HG03280 (cell line): ENCODE measurements at regions not wholly inside any gene's neighbourhood (a gene's known extent, or its start where the extent isn't known, plus 50 kb on each side); places are given as distances from the start of the nearest gene placed in this dataset.
"Not testable (repeated sequence)": the region's sequence is repeated elsewhere in the genome, so short reads cannot be mapped to it uniquely, and the experiment has no call there.

Experiments
- ATAC-seq: cut with Tn5 transposase; IDR thresholded peaks from one replicate; pipeline ENCODE4 v1.9.1; 2021; ENCODE audit warnings: mild to moderate bottlenecking, moderate library complexity; ENCODE audit not compliant: unreplicated experiment

GRCh38 chr10:52539463-52539862 lies 225.4 kb downstream of the DKK1 start:
- no peak for ATAC-seq

- ATAC-seq: no peak
Observed at GRCh38 chr10:52540479-52540984, 226.5 kb downstream of the DKK1 start.

DNA sequence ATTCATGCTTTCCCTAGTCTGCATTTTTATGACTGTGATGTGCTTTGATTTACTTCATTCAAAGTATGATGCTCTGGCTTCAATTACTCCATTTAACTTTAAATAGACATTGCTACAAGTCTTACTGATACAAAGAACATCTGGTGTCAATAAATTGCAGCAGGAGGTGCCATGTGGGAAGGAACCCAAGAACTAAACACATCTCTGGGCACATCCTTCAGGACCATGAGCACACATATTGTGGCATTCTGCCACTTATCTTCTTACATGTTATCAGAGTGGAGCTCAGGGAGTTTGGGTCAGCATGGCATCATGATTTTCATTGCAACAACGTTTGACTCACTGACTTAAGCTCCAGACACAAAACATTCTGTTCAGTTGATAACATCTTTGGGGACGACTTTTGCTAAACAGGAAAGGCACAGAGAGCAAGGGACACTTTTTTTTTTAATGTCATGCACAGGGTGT lies 227.0 kb downstream of the DKK1 start:
- no peak for ATAC-seq

DNA sequence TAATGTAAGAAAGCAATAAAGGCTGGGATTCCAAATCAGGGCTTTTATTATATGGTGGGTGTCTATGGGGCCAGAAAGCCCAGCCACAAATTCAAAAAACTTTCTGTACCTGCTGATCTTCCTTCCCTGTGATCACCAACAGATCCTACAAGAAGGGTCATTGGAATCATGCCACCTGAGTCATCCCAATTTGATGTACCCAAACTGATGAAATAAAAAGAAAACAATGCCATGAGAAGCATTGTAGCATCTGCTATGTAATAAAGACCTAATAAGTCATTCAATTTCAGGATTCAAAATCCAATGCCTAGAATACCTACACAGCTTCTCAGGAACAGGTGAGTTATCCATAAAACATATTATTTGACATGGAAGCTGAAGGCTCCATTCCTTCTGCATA lies 228.8 kb downstream of the DKK1 start:
- ATAC-seq: no peak

DNA sequence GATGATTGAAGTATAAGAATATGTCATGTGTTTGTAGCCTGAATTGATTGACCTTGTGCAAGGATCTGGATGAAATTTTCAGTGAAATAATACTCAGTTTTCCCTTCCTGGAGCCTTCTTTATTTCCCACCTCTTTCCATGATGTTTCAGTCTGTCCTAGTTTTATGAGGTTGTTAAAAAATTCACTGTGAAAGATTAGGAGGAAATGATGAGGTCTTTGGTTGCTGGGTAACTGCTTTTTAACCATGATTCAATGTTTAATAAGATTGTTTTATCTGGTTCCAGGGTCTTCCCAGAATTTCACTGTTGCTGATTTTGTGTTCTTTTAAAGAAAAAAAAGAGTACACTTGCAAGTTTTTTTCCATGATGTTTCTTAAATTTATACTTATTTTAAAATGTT lies 221.5 kb downstream of the MBL2 start:
- no peak for ATAC-seq

DNA sequence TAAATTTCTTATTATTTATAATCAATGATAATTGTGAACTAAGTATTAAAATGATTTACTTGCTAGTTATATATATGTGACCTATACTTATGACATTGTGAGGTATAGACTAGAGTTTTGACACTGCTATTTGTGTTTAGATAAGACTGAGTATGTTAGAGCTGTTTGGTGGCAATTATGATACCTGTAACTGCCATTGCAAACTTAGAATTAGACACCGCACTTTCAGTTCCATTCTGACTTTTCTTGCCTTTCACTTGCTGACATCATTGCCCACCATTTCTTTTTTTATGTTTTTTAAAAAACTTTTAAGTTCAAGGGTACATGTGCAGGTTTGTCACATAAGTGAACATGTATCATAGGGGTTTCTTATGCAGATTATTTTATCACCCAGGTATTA lies 214.5 kb downstream of the MBL2 start:
- ATAC-seq: peak; percentile 88

DNA sequence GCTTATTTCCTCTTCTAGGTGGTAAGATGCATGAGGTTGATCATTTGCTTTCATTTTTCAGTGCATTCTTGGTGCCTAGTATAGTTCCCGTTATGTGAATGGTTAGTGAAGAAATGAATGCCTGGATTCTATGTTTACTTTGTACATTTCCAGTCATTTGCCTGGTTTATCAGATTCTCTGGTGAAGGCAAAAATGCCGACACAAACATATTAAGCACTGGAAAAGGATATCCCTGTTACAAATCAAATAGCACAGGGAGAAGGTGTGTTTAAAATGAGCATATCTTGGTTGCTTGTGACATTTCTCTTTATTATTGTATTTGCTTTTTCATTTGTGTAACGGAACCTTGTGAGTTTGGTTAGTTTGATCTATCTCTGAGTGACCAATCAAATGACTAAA lies 211.3 kb downstream of the MBL2 start:
- ATAC-seq: no peak

GRCh38 chr10:52563360-52563759 lies 209.2 kb downstream of the MBL2 start:
- ATAC-seq: no peak

DNA sequence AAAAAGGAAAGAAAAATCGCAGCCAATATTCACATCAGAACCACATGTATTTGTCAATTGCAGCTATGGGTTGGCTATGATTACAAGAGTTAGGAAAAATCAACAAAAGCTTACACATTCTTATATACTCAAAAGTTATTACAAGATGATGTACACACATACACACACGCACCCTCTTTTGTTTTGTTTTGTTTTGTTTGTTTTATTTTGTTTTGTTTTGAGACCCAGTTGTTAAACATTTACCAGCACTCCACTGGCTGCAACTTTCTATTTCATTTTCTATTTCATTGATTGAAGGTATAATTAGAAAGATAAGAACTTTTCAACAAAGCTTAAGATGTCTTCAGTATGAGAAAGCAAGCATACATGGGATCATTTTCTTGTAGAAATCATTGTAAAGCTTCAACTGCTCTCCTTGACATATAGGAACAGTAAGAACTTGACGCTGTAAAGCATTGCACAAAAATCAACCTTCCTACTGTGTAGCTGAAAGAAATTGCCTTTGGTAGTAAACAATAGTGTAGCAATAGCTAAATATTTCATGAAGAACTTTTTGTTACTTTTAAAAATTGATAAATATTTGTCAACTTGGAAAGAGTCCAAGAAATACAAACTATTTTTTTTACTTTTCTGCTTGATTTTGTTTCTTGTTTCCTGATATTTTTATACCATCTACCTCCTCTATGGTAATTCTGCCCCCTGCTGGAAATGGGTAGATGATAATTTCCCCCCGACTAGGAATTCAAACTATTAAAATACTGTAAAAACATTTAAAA lies 205.9 kb downstream of the MBL2 start:
- no peak for ATAC-seq

GRCh38 chr10:52567247-52567580 lies 205.4 kb downstream of the MBL2 start:
- ATAC-seq: no peak

DNA sequence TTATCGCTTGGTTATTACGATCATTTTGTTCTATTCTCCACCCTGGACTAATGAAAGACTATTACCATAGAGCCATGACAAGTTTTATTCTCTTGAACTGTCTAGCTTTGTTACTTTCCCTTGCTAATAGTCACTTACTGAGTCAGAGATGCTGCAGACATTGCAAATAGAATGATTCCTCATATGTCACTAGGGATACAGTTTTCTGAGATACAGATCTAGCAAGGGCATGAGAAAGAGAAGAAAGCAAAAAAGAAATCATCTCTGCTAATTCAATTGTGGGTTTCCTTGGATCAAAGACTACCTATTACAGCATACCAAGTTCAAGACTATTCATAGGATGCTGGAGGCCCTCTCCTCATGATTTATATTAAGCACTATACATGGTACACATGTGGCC lies 204.3 kb downstream of the MBL2 start:
- ATAC-seq: no peak

- no peak for ATAC-seq
Observed at GRCh38 chr10:52570490-52570889, 202.1 kb downstream of the MBL2 start.

DNA sequence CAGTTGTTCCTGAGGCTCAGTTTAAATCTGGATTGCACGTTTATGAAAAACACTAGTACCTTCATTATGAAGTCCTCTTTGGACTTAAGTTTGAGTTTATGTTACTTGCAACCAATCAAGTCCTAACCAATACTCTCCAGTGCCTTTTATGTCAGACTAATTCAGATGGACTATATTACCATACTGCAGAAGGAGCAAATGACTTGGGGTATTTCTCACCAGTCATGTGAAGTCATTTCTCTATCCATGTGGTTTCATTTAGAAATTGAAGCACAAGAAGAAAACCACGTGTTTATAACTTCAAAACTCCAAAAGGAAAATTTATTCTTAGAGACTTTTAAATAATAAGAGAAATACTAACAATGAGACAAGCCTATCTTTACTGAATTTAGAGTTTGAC lies 201.6 kb downstream of the MBL2 start:
- no peak for ATAC-seq

- ATAC-seq: no peak
Observed at GRCh38 chr10:52571516-52572182, 200.9 kb downstream of the MBL2 start.

- ATAC-seq: no peak
Observed at GRCh38 chr10:52573347-52573746, 199.2 kb downstream of the MBL2 start.

- no peak for ATAC-seq
Observed at GRCh38 chr10:52574697-52575096, 197.9 kb downstream of the MBL2 start.

DNA sequence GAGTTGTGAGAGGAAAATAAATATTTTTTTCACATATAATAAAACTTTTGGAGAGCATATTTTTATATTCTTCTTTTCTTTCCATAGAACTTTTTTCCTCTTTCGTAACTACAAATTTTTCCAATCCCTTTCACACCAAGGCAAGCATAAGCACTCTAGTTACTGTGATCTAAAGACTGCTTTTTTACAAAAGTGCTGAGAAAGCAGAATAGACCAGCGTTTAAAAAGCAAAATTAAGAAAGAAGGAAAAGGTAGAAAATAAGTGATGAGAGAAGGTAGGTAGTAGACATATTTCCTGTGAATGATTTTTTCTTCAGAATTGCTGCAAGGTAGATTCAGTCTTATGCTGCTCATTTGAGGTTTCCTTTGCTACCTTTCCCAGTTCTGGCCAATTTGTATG lies 195.5 kb downstream of the MBL2 start:
- ATAC-seq: no peak

- no peak for ATAC-seq
Observed at GRCh38 chr10:52578871-52579405, 193.6 kb downstream of the MBL2 start.

GRCh38 chr10:52581636-52582035 lies 190.9 kb downstream of the MBL2 start:
- ATAC-seq: not testable (repeated sequence)

GRCh38 chr10:52583336-52583735 lies 189.2 kb downstream of the MBL2 start:
- ATAC-seq: no peak

GRCh38 chr10:52586710-52587109 lies 185.9 kb downstream of the MBL2 start:
- ATAC-seq: no peak

DNA sequence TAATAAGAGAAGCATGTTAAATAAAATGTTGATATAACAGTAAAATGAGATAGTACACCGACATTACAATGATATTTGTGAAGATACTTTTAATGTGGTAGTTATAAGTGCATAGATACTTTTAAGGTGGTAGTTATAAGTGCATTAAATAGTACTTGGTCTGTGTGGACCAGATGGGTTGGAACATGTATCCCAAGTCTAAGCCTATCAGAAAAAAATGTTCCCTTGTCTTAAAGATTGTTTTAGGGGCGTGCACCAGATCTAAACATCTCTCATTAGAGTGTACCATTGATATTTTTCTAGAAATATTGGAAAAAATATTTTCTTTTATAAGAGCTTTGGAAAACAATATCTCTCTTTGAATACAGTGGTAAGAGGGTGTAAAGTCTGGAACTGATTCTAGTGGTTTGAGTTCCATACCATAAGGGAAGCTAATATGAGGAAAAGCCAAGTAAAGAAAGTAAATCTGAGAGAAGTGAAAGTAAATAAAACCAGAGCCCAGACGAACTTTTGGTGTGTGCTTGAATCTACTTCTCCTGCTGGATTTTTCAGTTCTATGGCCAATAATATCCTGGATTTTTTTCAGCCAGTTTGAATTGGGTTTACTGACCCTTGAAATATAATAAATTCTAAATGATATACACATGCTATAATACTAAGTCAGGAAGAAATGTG lies 175.3 kb downstream of the MBL2 start:
- ATAC-seq: no peak
